ENCODE measurements at regions not wholly inside any gene's neighbourhood (a gene's known extent, or its start where the extent isn't known, plus 50 kb on each side); places are given as distances from the start of the nearest gene placed in this dataset.

GRCh38 chr15:95864467-95864886 is 466.0 kb upstream of the NR2F2 start:
- H3K4me1 Mint-ChIP-seq (ENCODE audit: low read depth) = peaks cover 29% of the 10 kb centered on the region
- no peak for DNase-seq (ENCODE audit: low spot score)
- H3K27ac Mint-ChIP-seq = peak overlapping the region; percentile 24
- H3K36me3 Mint-ChIP-seq (ENCODE audit: low read depth) = no peaks in the 10 kb centered on the region
- peak overlapping the region; percentile 11 for H3K4me3 Mint-ChIP-seq
- no peaks in the 10 kb centered on the region for H3K9me3 Mint-ChIP-seq
- H3K27me3 Mint-ChIP-seq (ENCODE audit: low read depth) = peaks cover 44% of the 10 kb centered on the region

- Mint-ChIP-seq H3K36me3 (ENCODE audit: low read depth) (no peaks in the 10 kb centered on the region), H3K27ac (no peak overlapping the region), H3K4me1 (ENCODE audit: low read depth) (peaks cover 36% of the 10 kb centered on the region), H3K4me3 (no peak overlapping the region), H3K9me3 (no peaks in the 10 kb centered on the region), H3K27me3 (ENCODE audit: low read depth) (peaks cover 37% of the 10 kb centered on the region)
- no peak for DNase-seq (ENCODE audit: low spot score)
These were observed 465.2 kb upstream of the NR2F2 start for GRCh38 chr15:95865330-95865739.

GRCh38 chr15:95866711-95867440 is 463.6 kb upstream of the NR2F2 start:
- Mint-ChIP-seq H3K36me3 (ENCODE audit: low read depth) (no peaks in the 10 kb centered on the region), H3K9me3 (no peaks in the 10 kb centered on the region), H3K4me3 (no peak overlapping the region), H3K27me3 (ENCODE audit: low read depth) (peaks cover 28% of the 10 kb centered on the region), H3K4me1 (ENCODE audit: low read depth) (peaks cover 50% of the 10 kb centered on the region), H3K27ac (no peak overlapping the region)
- no peak for DNase-seq (ENCODE audit: low spot score)

GRCh38 chr15:95868450-95868849 is 462.1 kb upstream of the NR2F2 start:
- Mint-ChIP-seq H3K4me3 (peak overlapping the region; percentile 28), H3K4me1 (ENCODE audit: low read depth) (peaks cover 54% of the 10 kb centered on the region), H3K27ac (peak overlapping the region; percentile 6), H3K36me3 (ENCODE audit: low read depth) (no peaks in the 10 kb centered on the region), H3K27me3 (ENCODE audit: low read depth) (peaks cover 21% of the 10 kb centered on the region), H3K9me3 (no peaks in the 10 kb centered on the region)
- DNase-seq (ENCODE audit: low spot score) = no peak

- DNase-seq (ENCODE audit: low spot score) = no peak
- peaks cover 21% of the 10 kb centered on the region for H3K27me3 Mint-ChIP-seq (ENCODE audit: low read depth)
- H3K9me3 Mint-ChIP-seq = no peaks in the 10 kb centered on the region
- peaks cover 59% of the 10 kb centered on the region for H3K4me1 Mint-ChIP-seq (ENCODE audit: low read depth)
- no peak overlapping the region for H3K27ac Mint-ChIP-seq
- peak overlapping the region; percentile 28 for H3K4me3 Mint-ChIP-seq
- no peaks in the 10 kb centered on the region for H3K36me3 Mint-ChIP-seq (ENCODE audit: low read depth)
These were observed 461.5 kb upstream of the NR2F2 start for GRCh38 chr15:95868970-95869369.

GRCh38 chr15:95869920-95870319 is 460.6 kb upstream of the NR2F2 start:
- H3K36me3 Mint-ChIP-seq (ENCODE audit: low read depth) = no peaks in the 10 kb centered on the region
- peak; percentile 6 for DNase-seq (ENCODE audit: low spot score)
- peak overlapping the region; percentile 72 for H3K4me3 Mint-ChIP-seq
- no peaks in the 10 kb centered on the region for H3K9me3 Mint-ChIP-seq
- peaks cover 22% of the 10 kb centered on the region for H3K27me3 Mint-ChIP-seq (ENCODE audit: low read depth)
- peak overlapping the region; percentile 59 for H3K27ac Mint-ChIP-seq
- H3K4me1 Mint-ChIP-seq (ENCODE audit: low read depth) = peaks cover 56% of the 10 kb centered on the region

- no peaks in the 10 kb centered on the region for H3K9me3 Mint-ChIP-seq
- no peak for DNase-seq (ENCODE audit: low spot score)
- H3K36me3 Mint-ChIP-seq (ENCODE audit: low read depth) = no peaks in the 10 kb centered on the region
- no peak overlapping the region for H3K4me3 Mint-ChIP-seq
- peaks cover 58% of the 10 kb centered on the region for H3K4me1 Mint-ChIP-seq (ENCODE audit: low read depth)
- no peak overlapping the region for H3K27ac Mint-ChIP-seq
- peaks cover 8% of the 10 kb centered on the region for H3K27me3 Mint-ChIP-seq (ENCODE audit: low read depth)
These were observed 458.1 kb upstream of the NR2F2 start for GRCh38 chr15:95872366-95872771.

GRCh38 chr15:95874637-95875036 is 455.9 kb upstream of the NR2F2 start:
- Mint-ChIP-seq H3K27ac (no peak overlapping the region), H3K36me3 (ENCODE audit: low read depth) (no peaks in the 10 kb centered on the region), H3K4me3 (peak overlapping the region; percentile 9), H3K27me3 (ENCODE audit: low read depth) (peaks cover 4% of the 10 kb centered on the region), H3K9me3 (no peaks in the 10 kb centered on the region), H3K4me1 (ENCODE audit: low read depth) (peaks cover 56% of the 10 kb centered on the region)
- no peak for DNase-seq (ENCODE audit: low spot score)

- no peaks in the 10 kb centered on the region for H3K9me3 Mint-ChIP-seq
- H3K36me3 Mint-ChIP-seq (ENCODE audit: low read depth) = no peaks in the 10 kb centered on the region
- peaks cover 4% of the 10 kb centered on the region for H3K27me3 Mint-ChIP-seq (ENCODE audit: low read depth)
- H3K4me1 Mint-ChIP-seq (ENCODE audit: low read depth) = peaks cover 55% of the 10 kb centered on the region
- peak overlapping the region; percentile 37 for H3K4me3 Mint-ChIP-seq
- no peak for DNase-seq (ENCODE audit: low spot score)
- peak overlapping the region; percentile 56 for H3K27ac Mint-ChIP-seq
These were observed 455.3 kb upstream of the NR2F2 start for GRCh38 chr15:95875121-95875643.

- Mint-ChIP-seq H3K27ac (peak overlapping the region; percentile 29), H3K4me1 (ENCODE audit: low read depth) (peaks cover 26% of the 10 kb centered on the region), H3K4me3 (peak overlapping the region; percentile 77), H3K9me3 (peaks cover 6% of the 10 kb centered on the region), H3K36me3 (ENCODE audit: low read depth) (no peaks in the 10 kb centered on the region), H3K27me3 (ENCODE audit: low read depth) (peaks cover 3% of the 10 kb centered on the region)
- no peak for DNase-seq (ENCODE audit: low spot score)
These were observed 450.4 kb upstream of the NR2F2 start for GRCh38 chr15:95880031-95880570.

GRCh38 chr15:95880630-95881029 is 449.9 kb upstream of the NR2F2 start:
- no peaks in the 10 kb centered on the region for H3K36me3 Mint-ChIP-seq (ENCODE audit: low read depth)
- DNase-seq (ENCODE audit: low spot score) = no peak
- peaks cover 6% of the 10 kb centered on the region for H3K27me3 Mint-ChIP-seq (ENCODE audit: low read depth)
- peaks cover 6% of the 10 kb centered on the region for H3K9me3 Mint-ChIP-seq
- no peak overlapping the region for H3K4me3 Mint-ChIP-seq
- no peak overlapping the region for H3K27ac Mint-ChIP-seq
- peaks cover 21% of the 10 kb centered on the region for H3K4me1 Mint-ChIP-seq (ENCODE audit: low read depth)

GRCh38 chr15:95883064-95883463 is 447.4 kb upstream of the NR2F2 start:
- H3K4me3 Mint-ChIP-seq = no peak overlapping the region
- H3K27ac Mint-ChIP-seq = no peak overlapping the region
- H3K9me3 Mint-ChIP-seq = peaks cover 6% of the 10 kb centered on the region
- peaks cover 14% of the 10 kb centered on the region for H3K27me3 Mint-ChIP-seq (ENCODE audit: low read depth)
- DNase-seq (ENCODE audit: low spot score) = no peak
- H3K36me3 Mint-ChIP-seq (ENCODE audit: low read depth) = no peaks in the 10 kb centered on the region
- peaks cover 15% of the 10 kb centered on the region for H3K4me1 Mint-ChIP-seq (ENCODE audit: low read depth)

- Mint-ChIP-seq H3K27me3 (ENCODE audit: low read depth) (peaks cover 14% of the 10 kb centered on the region), H3K4me3 (no peak overlapping the region), H3K36me3 (ENCODE audit: low read depth) (no peaks in the 10 kb centered on the region), H3K27ac (no peak overlapping the region), H3K9me3 (peaks cover 6% of the 10 kb centered on the region), H3K4me1 (ENCODE audit: low read depth) (peaks cover 7% of the 10 kb centered on the region)
- DNase-seq (ENCODE audit: low spot score) = no peak
These were observed 446.2 kb upstream of the NR2F2 start for GRCh38 chr15:95884276-95884675.

- DNase-seq (ENCODE audit: low spot score) = no peak
- H3K4me3 Mint-ChIP-seq = no peak overlapping the region
- peaks cover 20% of the 10 kb centered on the region for H3K27me3 Mint-ChIP-seq (ENCODE audit: low read depth)
- H3K36me3 Mint-ChIP-seq (ENCODE audit: low read depth) = no peaks in the 10 kb centered on the region
- no peaks in the 10 kb centered on the region for H3K9me3 Mint-ChIP-seq
- H3K27ac Mint-ChIP-seq = no peak overlapping the region
- H3K4me1 Mint-ChIP-seq (ENCODE audit: low read depth) = no peaks in the 10 kb centered on the region
These were observed 442.7 kb upstream of the NR2F2 start for GRCh38 chr15:95887666-95888390.
